ENCODE measurements at regions not wholly inside any gene's neighbourhood (a gene's known extent, or its start where the extent isn't known, plus 50 kb on each side); places are given as distances from the start of the nearest gene placed in this dataset.

DNA sequence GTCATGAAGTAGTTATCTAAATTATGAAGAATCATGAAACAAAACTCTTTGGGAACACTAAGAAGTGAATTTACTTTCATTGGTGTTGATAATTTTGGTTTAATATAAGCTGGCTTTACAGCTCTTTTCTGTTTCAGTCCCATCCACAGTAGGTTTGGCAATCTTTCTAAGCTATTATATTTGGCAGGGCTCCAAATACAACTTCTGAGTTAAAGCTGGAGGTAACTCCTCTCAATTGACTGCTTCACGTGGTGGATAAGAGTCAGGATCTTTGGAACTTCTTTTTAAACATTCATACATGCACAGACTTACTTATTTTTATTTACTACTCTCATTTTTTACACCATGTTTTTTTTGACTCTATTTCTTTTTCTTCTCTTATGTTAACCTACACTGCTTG lies 106.5 kb upstream of the EPHA3 start:
- Histone ChIP-seq H3K56ac (ENCODE audit: extremely low read depth, insufficient read depth, low read length) (no peak overlapping the region), H3K27me3 (ENCODE audit: control insufficient read depth, insufficient read depth, low read length) (no peaks in the 10 kb centered on the region), H2AK5ac (ENCODE audit: low read depth, low read length) (no peak overlapping the region), H4K91ac (ENCODE audit: insufficient read depth, low read depth, low read length) (no peak overlapping the region), H4K8ac (ENCODE audit: low read depth in 2 of 2, low read length in 2 of 2) (no peak overlapping the region), H2BK20ac (ENCODE audit: low read depth, low read length) (no peak overlapping the region), H3K4me1 (ENCODE audit: control insufficient read depth, insufficient read depth, low read length) (no peaks in the 10 kb centered on the region), H3K18ac (ENCODE audit: low read depth, low read length) (no peak overlapping the region), H2AK9ac (replicated peaks; ENCODE audit: low read depth, low read length, poor library complexity) (no peak overlapping the region), H3K4me2 (ENCODE audit: low read depth, low read length) (no peak overlapping the region), H3K79me1 (ENCODE audit: low read depth in 1 of 2, low read length in 2 of 2) (no peaks in the 10 kb centered on the region), H3K4me3 (ENCODE audit: insufficient read depth, low read depth, low read length) (no peak overlapping the region), H3K36me3 (ENCODE audit: control insufficient read depth, insufficient read depth, low read length) (no peaks in the 10 kb centered on the region), H3K9me3 (ENCODE audit: control insufficient read depth, insufficient read depth, low read length) (no peaks in the 10 kb centered on the region), H2BK120ac (ENCODE audit: low read depth, low read length) (no peak overlapping the region), H3K14ac (replicated peaks; ENCODE audit: low read depth, low read length) (no peak overlapping the region), H2BK5ac (ENCODE audit: low read depth, low read length, poor library complexity, severe bottlenecking) (no peak overlapping the region), H4K5ac (ENCODE audit: low read depth, low read length) (no peak overlapping the region), H2BK15ac (ENCODE audit: low read depth, low read length) (no peak overlapping the region), H3K4ac (ENCODE audit: low read depth, low read length) (no peak overlapping the region), H3K23ac (ENCODE audit: low read depth, low read length) (no peak overlapping the region), H4K20me1 (ENCODE audit: insufficient read depth, low read length) (no peaks in the 10 kb centered on the region), H2AFZ (replicated peaks; ENCODE audit: low read length, poor library complexity) (no peak overlapping the region), H3K9me1 (ENCODE audit: insufficient read depth, low read length) (no peaks in the 10 kb centered on the region), H3K9ac (ENCODE audit: low read depth, low read length) (no peak overlapping the region), H3K27ac (ENCODE audit: insufficient read depth, low read length) (no peak overlapping the region)
- ChIA-PET POLR2A (ENCODE audit: unreplicated experiment) (no interaction called here), CTCF (interaction anchor here (0.6 kb wide), 1 partner anchor 1347 kb away, joined by 3 read pairs; no protein-coding TSS in a partner anchor)
- dilution Hi-C loops (cut with HindIII; ENCODE audit: low sequenced_read_pairs, unreplicated experiment) (no loop called here), in situ Hi-C loops (cut with MboI; ENCODE audit: low sequenced_read_pairs) (no loop called here), intact Hi-C loops (cut with micrococcal nuclease) (no loop called here)
- no TSS peak for BruUV-seq (replicated peaks)
- TF ChIP-seq, protein P1, sequence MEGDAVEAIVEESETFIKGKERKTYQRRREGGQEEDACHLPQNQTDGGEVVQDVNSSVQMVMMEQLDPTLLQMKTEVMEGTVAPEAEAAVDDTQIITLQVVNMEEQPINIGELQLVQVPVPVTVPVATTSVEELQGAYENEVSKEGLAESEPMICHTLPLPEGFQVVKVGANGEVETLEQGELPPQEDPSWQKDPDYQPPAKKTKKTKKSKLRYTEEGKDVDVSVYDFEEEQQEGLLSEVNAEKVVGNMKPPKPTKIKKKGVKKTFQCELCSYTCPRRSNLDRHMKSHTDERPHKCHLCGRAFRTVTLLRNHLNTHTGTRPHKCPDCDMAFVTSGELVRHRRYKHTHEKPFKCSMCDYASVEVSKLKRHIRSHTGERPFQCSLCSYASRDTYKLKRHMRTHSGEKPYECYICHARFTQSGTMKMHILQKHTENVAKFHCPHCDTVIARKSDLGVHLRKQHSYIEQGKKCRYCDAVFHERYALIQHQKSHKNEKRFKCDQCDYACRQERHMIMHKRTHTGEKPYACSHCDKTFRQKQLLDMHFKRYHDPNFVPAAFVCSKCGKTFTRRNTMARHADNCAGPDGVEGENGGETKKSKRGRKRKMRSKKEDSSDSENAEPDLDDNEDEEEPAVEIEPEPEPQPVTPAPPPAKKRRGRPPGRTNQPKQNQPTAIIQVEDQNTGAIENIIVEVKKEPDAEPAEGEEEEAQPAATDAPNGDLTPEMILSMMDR (conservative IDR thresholded peaks at IDR 0.05; ENCODE audit: low read depth, low read length): no peak
- TF ChIP-seq NFE2L2 (IDR thresholded peaks at IDR 0.05; ENCODE audit: low read depth, low read length) (no peak), RCOR1 (IDR thresholded peaks at IDR 0.05; ENCODE audit: insufficient replicate concordance, low read length) (no peak), CEBPB (IDR thresholded peaks at IDR 0.05; ENCODE audit: low read depth, low read length) (no peak), ELK1 (IDR thresholded peaks at IDR 0.05; ENCODE audit: borderline replicate concordance, low read depth, low read length) (no peak), BHLHE40 (IDR thresholded peaks at IDR 0.05; ENCODE audit: low read depth, low read length) (no peak)
- no CpG with 5 or more reads among the region's 1 CpG for WGBS, 2 experiments (ENCODE audit: extremely low coverage in 2 of 2, insufficient read length in 1 of 2)
- ATAC-seq (ENCODE audit: low read depth) (no peak), DNase-seq (no peak)

Data from IMR-90 (cell line).